ENCODE measurements at regions not wholly inside any gene's neighbourhood (a gene's known extent, or its start where the extent isn't known, plus 50 kb on each side); places are given as distances from the start of the nearest gene placed in this dataset.

- no peak for DNase-seq
Observed at GRCh38 chr13:107851670-107852069, 363.7 kb downstream of the LIG4 start.

- no peak for DNase-seq
Observed at GRCh38 chr13:107847406-107847805, 367.9 kb downstream of the LIG4 start.

DNA sequence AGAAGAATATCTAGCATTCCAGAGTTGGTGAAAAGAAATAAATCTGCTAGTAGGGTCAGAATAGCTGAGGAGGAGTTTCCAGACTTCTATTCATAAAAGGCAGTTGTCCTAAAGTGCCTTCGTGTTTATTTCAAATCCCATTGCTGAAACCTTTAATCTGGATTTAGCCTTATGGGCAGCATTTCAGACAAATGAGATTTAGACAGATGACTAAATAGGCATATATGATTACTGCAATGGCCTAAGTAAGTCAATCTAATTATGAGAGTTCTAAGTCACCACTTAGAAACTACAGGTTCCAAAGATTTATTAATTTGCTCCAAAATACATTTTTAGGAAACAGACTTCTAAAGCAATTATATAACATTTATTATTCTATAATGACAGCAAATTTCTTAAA is 368.7 kb downstream of the LIG4 start:
- no peak for DNase-seq

DNA sequence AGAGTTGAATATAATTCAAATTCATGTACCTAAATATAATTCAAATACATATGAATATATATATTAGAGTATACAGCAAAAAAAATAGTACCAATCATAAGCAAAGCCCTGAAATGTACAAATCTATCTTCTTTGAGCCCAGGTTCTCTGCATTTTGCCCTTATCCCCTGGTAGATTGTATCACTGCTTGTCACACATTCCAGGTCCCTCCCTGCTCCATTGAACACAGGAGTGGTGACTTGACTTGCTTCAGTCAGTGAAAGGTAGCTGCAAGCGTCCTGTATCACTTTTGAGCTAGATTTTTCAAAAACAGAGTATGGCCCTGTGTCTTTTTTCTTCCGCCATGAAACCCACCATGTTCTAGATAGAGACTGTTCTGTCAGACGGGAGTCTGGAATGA is 369.4 kb downstream of the LIG4 start:
- DNase-seq, result no peak

- DNase-seq, result no peak
Observed at GRCh38 chr13:107843681-107844080, 371.7 kb downstream of the LIG4 start.

GRCh38 chr13:107843281-107843680 is 372.1 kb downstream of the LIG4 start:
- no peak for DNase-seq

GRCh38 chr13:107842562-107843180 is 372.7 kb downstream of the LIG4 start:
- no peak for DNase-seq

GRCh38 chr13:107838588-107839161 is 376.7 kb downstream of the LIG4 start:
- DNase-seq, result no peak

GRCh38 chr13:107836685-107837084 is 378.7 kb downstream of the LIG4 start:
- DNase-seq, result no peak

- peak; percentile 45 to 61 for DNase-seq
Observed at GRCh38 chr13:107835339-107836018, 379.9 kb downstream of the LIG4 start.

- DNase-seq, result no peak
Observed at GRCh38 chr13:107834717-107835116, 380.6 kb downstream of the LIG4 start.

DNA sequence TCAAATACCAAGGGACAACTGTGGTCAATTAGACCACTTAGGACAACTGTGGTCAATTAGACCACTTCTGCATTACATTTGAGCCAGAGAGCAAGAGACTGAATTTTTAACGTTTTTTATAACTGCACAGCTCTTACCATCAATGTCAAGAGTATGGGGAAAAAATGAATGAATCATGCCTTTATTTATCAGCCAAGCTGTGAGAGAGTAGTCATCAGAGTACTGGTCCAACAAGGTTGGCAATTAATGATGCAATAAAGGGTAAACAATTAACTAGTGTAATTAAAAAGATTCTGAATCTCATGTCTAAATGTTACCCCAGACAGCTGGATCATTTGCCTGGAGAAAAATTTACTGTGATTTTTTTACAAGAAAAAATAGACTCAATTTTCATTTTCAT is 381.1 kb downstream of the LIG4 start:
- DNase-seq, result no peak

GRCh38 chr13:107832500-107833100 is 382.7 kb downstream of the LIG4 start:
- no peak for DNase-seq

DNA sequence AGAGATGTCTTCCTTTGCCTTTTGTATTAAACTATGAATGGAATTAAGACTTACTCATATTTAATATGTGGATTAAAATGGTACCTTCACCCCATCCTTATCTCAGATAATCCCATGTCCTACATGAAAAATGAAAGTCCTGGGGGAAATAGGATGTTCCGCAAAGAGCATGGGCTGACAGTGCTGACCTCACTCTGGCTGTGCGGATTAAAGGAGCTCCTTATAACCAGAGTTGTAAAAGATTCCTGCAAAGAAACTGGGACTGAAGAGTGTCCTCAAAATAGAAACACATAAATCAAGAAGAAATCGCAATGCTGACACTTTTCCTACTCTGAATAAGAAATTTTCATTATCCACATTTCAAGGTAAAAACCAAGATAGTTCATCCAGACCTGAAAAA is 384.5 kb downstream of the LIG4 start:
- DNase-seq, result no peak

DNA sequence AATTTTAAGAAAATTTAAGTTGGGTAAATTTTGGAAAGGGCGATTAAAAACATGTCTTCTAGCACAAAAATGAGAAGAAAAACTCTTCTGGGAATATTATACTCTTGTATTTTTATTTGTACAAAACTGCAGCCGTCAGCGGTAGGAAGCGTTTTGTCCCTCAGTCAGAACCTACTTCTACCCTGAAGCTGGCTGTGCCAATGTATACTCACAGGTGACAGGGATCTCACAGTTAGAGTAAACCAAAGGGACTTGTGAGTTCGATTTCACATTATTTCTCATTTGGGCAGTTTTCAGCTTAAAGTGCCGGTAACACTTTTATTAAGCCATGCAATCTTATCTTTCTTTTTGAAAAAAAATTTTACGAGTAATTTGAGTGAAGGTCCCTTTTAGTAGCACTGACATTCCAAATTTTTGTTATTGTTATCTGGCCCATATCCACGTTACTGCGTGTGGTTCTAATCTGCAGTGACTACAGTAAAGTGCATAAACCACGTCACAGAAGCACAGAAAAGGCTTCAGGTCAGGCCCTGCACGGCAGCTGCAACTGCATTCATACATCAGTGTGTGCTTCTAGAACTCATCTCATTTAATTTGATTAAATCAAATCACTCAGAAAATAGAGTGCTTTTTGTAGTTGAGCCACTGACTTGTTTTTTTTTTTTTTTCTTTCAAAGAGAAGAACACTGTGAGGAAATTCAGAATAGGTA is 387.3 kb downstream of the LIG4 start:
- DNase-seq, result no peak

DNA sequence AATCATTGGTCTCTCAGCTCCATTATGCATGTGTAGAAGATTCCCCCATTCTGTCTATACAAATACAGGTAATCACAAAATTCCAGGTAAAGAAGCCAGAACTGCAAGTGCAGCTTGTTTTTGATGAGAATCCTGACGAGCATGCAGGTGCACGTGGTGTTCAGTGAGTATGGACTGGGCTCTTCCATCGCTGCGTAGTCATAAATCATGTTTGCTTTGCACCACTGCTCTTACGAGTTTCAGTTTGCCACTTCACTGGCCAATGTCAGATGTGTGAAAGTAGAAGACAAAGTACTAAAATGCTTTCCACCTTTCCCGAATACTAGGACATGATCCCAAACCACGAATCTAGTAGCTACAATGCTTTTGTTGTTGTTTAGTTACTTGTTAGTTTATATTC is 390.7 kb downstream of the LIG4 start:
- no peak for DNase-seq

GRCh38 chr13:107822006-107822405 is 393.3 kb downstream of the LIG4 start:
- no peak for DNase-seq

- DNase-seq, result no peak
Observed at GRCh38 chr13:107821492-107821891, 393.8 kb downstream of the LIG4 start.

DNA sequence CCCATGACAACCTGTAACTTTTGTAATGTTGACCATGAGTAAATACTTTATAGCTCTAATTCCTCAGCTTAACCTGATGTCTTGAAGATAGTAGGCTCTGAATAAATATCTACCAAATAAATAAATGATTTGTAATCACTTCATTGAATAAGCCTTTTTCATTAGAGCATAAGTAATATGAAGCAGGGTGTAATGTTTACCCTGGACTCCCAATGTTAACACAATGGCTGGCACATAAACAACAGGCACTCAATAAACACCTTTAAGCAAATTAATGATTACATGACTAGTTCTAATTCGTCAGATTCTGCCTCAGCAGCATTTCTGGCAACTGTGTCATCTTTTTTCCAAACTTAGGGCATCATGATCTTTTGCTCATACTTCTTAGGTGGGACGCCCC is 396.3 kb downstream of the LIG4 start:
- no peak for DNase-seq

DNA sequence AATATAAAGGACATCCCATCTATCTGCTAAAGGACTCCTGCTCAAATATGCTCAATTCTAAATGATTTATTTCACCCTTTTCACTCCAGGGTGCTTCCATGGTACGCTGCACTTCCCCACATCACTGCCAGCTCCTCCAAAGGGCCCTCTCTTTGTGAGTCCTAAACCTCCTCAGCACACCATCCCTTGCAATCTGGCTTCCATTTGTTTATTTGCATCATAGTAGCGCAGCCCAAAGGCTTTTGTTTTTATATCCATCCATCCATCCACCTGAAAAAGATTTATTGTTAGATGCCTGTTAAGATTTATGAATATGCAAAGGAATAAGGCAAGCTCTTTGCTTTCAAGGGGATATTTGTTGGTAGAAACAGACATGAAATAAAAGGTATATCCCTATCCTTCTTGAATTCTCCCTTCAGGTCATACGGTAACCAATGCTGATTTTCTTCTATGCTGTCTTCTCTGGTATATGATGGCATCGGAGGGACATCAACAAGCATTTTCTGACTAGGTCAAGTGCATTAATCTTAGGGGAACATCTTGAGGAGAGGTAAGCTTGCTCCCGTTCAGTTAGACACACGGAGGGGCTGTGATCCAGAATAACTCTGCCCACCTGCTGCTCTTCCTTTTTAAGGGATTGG is 397.6 kb downstream of the LIG4 start:
- DNase-seq, result no peak

- DNase-seq, result no peak
Observed at GRCh38 chr13:107812014-107812412, 403.3 kb downstream of the LIG4 start.

GRCh38 chr13:107811233-107812013 is 403.9 kb downstream of the LIG4 start:
- no peak for DNase-seq

Measured in Kasumi-1 (cell line).